ENCODE measurements at regions not wholly inside any gene's neighbourhood (a gene's known extent, or its start where the extent isn't known, plus 50 kb on each side); places are given as distances from the start of the nearest gene placed in this dataset.

GRCh38 chr3:31305340-31305739 is 227.4 kb upstream of the STT3B start:
- no peak for TF ChIP-seq CTCF (conservative IDR thresholded peaks at IDR 0.05)
- no peak for TF ChIP-seq EZH2 (IDR thresholded peaks at IDR 0.05; ENCODE audit: low read depth)
